Lung (tissue), 11 donors: ENCODE measurements at regions not wholly inside any gene's neighbourhood (a gene's known extent, or its start where the extent isn't known, plus 50 kb on each side); places are given as distances from the start of the nearest gene placed in this dataset.

ENCODE experiments used
- ATAC-seq: fragments of 200-7000 bp; cut with Tn5 transposase; one replicate; pipeline ENCODE4 v1.9.1; 2020; ENCODE audit warnings: moderate number of reproducible peaks; ENCODE audit not compliant: insufficient read depth, low FRiP score
- DNase-seq, 3 donors: peaks; one replicate each; pipeline ENCODE4 v3.0.0-alpha.2; 2013 to 2017
- H3K27ac ChIP-seq, 2 donors: one replicate each; pipeline ENCODE4 v1.5.1; 2013; ENCODE audit warnings: mild to moderate bottlenecking in 2 of 2, moderate library complexity in 2 of 2, control low read depth in 1 of 2, inconsistent platforms in 1 of 2, low read depth in 1 of 2, low read length in 1 of 2
- H3K27me3 ChIP-seq, 3 donors: one replicate each; pipeline ENCODE4 v1.5.1; 2013; ENCODE audit warnings: low read length in 2 of 3; ENCODE audit not compliant: control insufficient read depth in 3 of 3, insufficient read depth in 3 of 3
- H3K36me3 ChIP-seq, 4 donors: one replicate each; pipeline ENCODE4 v1.5.1; 2013; ENCODE audit warnings: low read length in 4 of 4, mild to moderate bottlenecking in 1 of 4, moderate library complexity in 1 of 4; ENCODE audit not compliant: control insufficient read depth in 4 of 4, insufficient read depth in 4 of 4
- H3K4me1 ChIP-seq, 5 donors: one replicate each; pipeline ENCODE4 v1.5.1; 2013; ENCODE audit warnings: low read length in 5 of 5, mild to moderate bottlenecking in 2 of 5, moderate library complexity in 1 of 5; ENCODE audit not compliant: control insufficient read depth in 5 of 5, insufficient read depth in 5 of 5
- H3K4me3 ChIP-seq: one replicate; pipeline ENCODE4 v1.5.1; 2013; ENCODE audit warnings: mild to moderate bottlenecking, control low read depth, moderate library complexity
- H3K9ac ChIP-seq, 2 donors: one replicate each; pipeline ENCODE4 v1.5.1; 2013; ENCODE audit warnings: low read length in 2 of 2, control low read depth in 1 of 2; ENCODE audit not compliant: insufficient read depth in 1 of 2
- H3K9me3 ChIP-seq, 4 donors: one replicate each; pipeline ENCODE4 v1.5.1; 2013; ENCODE audit warnings: low read length in 3 of 4, mild to moderate bottlenecking in 1 of 4, moderate library complexity in 1 of 4; ENCODE audit not compliant: control insufficient read depth in 4 of 4, insufficient read depth in 3 of 4
- WGBS, 2 donors: extraction: QIAGEN DNeasy Blood & Tissue Kit; methylation state at CpG; one replicate each; pipeline ENCODE4 v1.1.7; 2013; 5-methylcytosine and 5-hydroxymethylcytosine counted together
- TF ChIP-seq, protein P1 (sequence below): IDR thresholded peaks from 2 replicates; pipeline ENCODE4 v1.5.1; 2012; ENCODE audit warnings: mild to moderate bottlenecking; ENCODE audit errors: control extremely low read depth, extremely low read depth
- donor health status: control.
- donor health status: control.
- donor health status: Bipolar disorder and iron deficiency.
- donor health status: healthy.
- donor health status: DM: yes; HTN: yes; CAD: no.

DNA sequence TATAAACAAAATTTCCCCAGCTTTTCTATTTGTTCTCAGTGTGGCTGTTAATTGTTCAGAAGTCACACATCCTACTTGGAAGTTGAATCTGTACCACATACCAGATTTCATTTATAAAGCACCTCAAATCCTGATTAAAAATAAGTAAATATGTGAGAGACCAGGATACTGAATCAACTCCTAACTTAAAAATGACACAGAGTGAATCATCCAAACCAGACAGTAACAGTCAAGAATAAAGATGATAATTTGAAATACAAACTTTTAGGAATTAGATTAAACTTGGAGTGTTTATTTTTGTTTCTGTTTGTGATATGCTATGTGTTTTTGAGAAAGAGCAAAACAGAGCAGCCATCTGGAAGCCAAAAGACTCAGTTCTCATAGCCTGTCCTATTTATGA is 633.2 kb upstream of the RORB start:
- no peak overlapping the region for H3K9ac ChIP-seq
- ATAC-seq: no peak
- H3K27ac ChIP-seq: no peak overlapping the region
- H3K4me3 ChIP-seq: no peak overlapping the region
- no peaks in the 10 kb centered on the region for H3K4me1 ChIP-seq
- no peaks in the 10 kb centered on the region for H3K9me3 ChIP-seq
- no peaks in the 10 kb centered on the region for H3K27me3 ChIP-seq
- no peak for DNase-seq
- no peaks in the 10 kb centered on the region for H3K36me3 ChIP-seq
- TF ChIP-seq, protein P1, sequence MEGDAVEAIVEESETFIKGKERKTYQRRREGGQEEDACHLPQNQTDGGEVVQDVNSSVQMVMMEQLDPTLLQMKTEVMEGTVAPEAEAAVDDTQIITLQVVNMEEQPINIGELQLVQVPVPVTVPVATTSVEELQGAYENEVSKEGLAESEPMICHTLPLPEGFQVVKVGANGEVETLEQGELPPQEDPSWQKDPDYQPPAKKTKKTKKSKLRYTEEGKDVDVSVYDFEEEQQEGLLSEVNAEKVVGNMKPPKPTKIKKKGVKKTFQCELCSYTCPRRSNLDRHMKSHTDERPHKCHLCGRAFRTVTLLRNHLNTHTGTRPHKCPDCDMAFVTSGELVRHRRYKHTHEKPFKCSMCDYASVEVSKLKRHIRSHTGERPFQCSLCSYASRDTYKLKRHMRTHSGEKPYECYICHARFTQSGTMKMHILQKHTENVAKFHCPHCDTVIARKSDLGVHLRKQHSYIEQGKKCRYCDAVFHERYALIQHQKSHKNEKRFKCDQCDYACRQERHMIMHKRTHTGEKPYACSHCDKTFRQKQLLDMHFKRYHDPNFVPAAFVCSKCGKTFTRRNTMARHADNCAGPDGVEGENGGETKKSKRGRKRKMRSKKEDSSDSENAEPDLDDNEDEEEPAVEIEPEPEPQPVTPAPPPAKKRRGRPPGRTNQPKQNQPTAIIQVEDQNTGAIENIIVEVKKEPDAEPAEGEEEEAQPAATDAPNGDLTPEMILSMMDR: no peak

DNA sequence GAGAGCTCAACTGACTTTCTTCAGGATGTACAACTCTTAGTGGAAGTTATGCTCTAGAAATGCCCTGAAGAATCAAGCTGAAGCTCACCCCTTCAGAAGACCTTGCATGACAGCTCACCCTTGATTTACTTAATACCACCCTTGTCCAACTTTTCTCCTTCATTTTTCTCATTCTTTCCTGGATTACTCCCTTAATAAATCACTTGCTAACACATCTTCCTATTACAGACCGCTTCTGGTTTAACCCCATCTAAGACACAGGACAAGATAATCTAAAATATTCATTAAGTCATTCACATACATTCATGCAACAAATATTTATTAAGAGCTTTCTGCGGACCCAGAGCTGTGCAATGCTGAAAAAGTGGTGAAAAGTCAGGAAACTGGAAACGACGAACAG is 630.7 kb upstream of the RORB start:
- Histone ChIP-seq H3K9ac (no peak overlapping the region), H3K4me1 (no peaks in the 10 kb centered on the region), H3K27me3 (no peaks in the 10 kb centered on the region), H3K9me3 (no peaks in the 10 kb centered on the region), H3K36me3 (no peaks in the 10 kb centered on the region), H3K4me3 (no peak overlapping the region), H3K27ac (no peak overlapping the region)
- TF ChIP-seq, protein P1: no peak
- no peak for DNase-seq
- no peak for ATAC-seq
- 84 to 88% methylated on average over 4 of the region's 4 CpGs for WGBS, 2 donors

DNA sequence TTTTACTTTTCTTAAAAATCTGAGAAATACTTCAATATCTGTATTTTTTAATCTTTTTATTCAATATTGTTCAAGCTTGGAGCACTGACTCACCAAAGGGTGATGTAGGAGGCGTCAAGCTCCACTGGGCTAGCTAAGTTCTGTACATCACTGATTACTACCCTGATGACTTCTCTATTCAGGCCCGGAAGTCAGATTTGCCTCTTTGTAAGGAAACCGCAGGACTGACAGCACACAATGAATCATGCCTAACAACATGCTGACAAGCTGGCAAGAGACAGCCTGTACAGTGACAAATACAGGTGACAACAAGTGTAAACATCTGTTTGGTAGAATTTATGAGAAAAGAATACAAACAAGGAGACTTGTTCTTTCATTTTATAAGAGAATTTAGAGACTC is 627.9 kb upstream of the RORB start:
- 29 to 35% methylated on average over 3 of the region's 3 CpGs for WGBS, 2 donors
- ATAC-seq: no peak
- DNase-seq: no peak

DNA sequence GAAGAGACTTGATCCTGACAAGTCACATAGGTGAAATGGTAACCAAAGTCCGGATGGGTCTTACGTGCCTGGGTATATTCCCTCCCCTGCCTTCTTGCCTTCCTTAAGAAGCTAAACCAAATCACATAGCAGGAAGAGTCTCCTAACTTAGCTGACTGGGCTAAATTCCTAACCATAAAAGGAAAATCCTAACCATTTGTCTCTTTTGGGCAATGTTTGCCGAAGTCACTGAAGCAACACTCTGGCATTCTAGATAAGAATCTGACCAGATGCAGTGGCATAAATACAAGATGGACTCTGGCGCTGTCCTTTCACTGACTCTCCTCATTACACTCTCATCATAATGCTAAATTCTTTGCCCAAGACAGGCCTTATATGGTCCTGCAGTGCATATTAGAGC is 625.5 kb upstream of the RORB start:
- no peak overlapping the region for H3K27ac ChIP-seq
- no peaks in the 10 kb centered on the region for H3K9me3 ChIP-seq
- no peak overlapping the region for H3K9ac ChIP-seq
- no peaks in the 10 kb centered on the region for H3K27me3 ChIP-seq
- no peak overlapping the region for H3K4me3 ChIP-seq
- H3K36me3 ChIP-seq: no peaks in the 10 kb centered on the region
- no peaks in the 10 kb centered on the region for H3K4me1 ChIP-seq
- TF ChIP-seq, protein P1: no peak
- DNase-seq (no peak), ATAC-seq (no peak)
- 65 to 72% methylated on average over 4 of the region's 4 CpGs for WGBS, 2 donors

More for the DNA sequence above, 627.9 kb upstream of the RORB start:
- no peak overlapping the region for H3K4me3 ChIP-seq
- H3K9me3 ChIP-seq: no peaks in the 10 kb centered on the region
- H3K9ac ChIP-seq: no peak overlapping the region
- H3K36me3 ChIP-seq: no peaks in the 10 kb centered on the region
- TF ChIP-seq, protein P1: no peak
- no peak overlapping the region for H3K27ac ChIP-seq
- H3K27me3 ChIP-seq: no peaks in the 10 kb centered on the region
- no peaks in the 10 kb centered on the region for H3K4me1 ChIP-seq
